Keratinocyte (primary cell): ENCODE measurements at regions not wholly inside any gene's neighbourhood (a gene's known extent, or its start where the extent isn't known, plus 50 kb on each side); places are given as distances from the start of the nearest gene placed in this dataset.

Experiments used
- DNase-seq: peaks from one replicate; pipeline ENCODE4 v3.0.0-alpha.2; 2011; ENCODE audit warnings: low read depth, missing footprints, low spot score
- FAIRE-seq: peaks from 2 replicates; lab custom pipeline; 2011; peaks lifted over from hg19 to GRCh38; lab: Jason Lieb, UNC
- H2AFZ ChIP-seq: 2 replicates; pipeline ENCODE4 v1.6.0; 2012; ENCODE audit warnings: low read length, control low read depth, inconsistent platforms; ENCODE audit not compliant: control insufficient read depth
- H3K27ac ChIP-seq: 2 replicates; pipeline ENCODE4 v1.5.1; 2011; ENCODE audit warnings: low read length; ENCODE audit not compliant: control insufficient read depth, insufficient read depth
- H3K27me3 ChIP-seq: 3 replicates; pipeline ENCODE4 v1.6.0; 2011; ENCODE audit warnings: low read length; ENCODE audit not compliant: control insufficient read depth, insufficient read depth; ENCODE audit errors: extremely low read depth
- H3K36me3 ChIP-seq, 2 experiments: 2 replicates in 1 of 2; 3 replicates in 1 of 2; pipeline ENCODE4 v1.5.1; 2011; ENCODE audit warnings: low read length in 2 of 2, mild to moderate bottlenecking in 1 of 2; ENCODE audit not compliant: control insufficient read depth in 2 of 2, insufficient read depth in 2 of 2; ENCODE audit errors: extremely low read depth in 1 of 2
- H3K4me1 ChIP-seq: 3 replicates; pipeline ENCODE4 v1.5.1; 2011; ENCODE audit warnings: low read length; ENCODE audit not compliant: control insufficient read depth, insufficient read depth; ENCODE audit errors: extremely low read depth
- H3K4me2 ChIP-seq: 3 replicates; pipeline ENCODE4 v1.6.0; 2011; ENCODE audit warnings: low read depth, low read length; ENCODE audit not compliant: control insufficient read depth, insufficient read depth; ENCODE audit errors: extremely low read depth
- H3K4me3 ChIP-seq, 3 experiments: fragments of 200-600 bp in 1 of 3; sonication (generic) in 1 of 3; 2 replicates in 2 of 3; 3 replicates in 1 of 3; pipeline ENCODE4 v1.5.1; 2011 to 2016; ENCODE audit warnings: low read length in 3 of 3, mild to moderate bottlenecking in 3 of 3, control low read depth in 2 of 3, inconsistent platforms in 1 of 3, low read depth in 1 of 3, mixed read lengths in 1 of 3, mixed run types in 1 of 3, moderate library complexity in 1 of 3; ENCODE audit not compliant: control insufficient read depth in 2 of 3, insufficient read depth in 2 of 3; ENCODE audit errors: extremely low read depth in 1 of 3
- H3K79me2 ChIP-seq: 2 replicates; pipeline ENCODE4 v1.6.0; 2012; ENCODE audit warnings: low read length; ENCODE audit not compliant: control insufficient read depth, insufficient read depth
- H3K9ac ChIP-seq: 3 replicates; pipeline ENCODE4 v1.6.0; 2011; ENCODE audit warnings: low read length; ENCODE audit not compliant: control insufficient read depth, insufficient read depth; ENCODE audit errors: extremely low read depth
- H3K9me1 ChIP-seq: 3 replicates; pipeline ENCODE4 v1.6.0; 2011; ENCODE audit warnings: low read length; ENCODE audit not compliant: control insufficient read depth, insufficient read depth; ENCODE audit errors: extremely low read depth
- H3K9me3 ChIP-seq: 2 replicates; pipeline ENCODE4 v1.5.1; 2012; ENCODE audit warnings: low read depth, low read length; ENCODE audit not compliant: control insufficient read depth
- H4K20me1 ChIP-seq: 3 replicates; pipeline ENCODE4 v1.6.0; 2011; ENCODE audit warnings: low read length; ENCODE audit not compliant: control insufficient read depth, insufficient read depth; ENCODE audit errors: extremely low read depth
- CTCF ChIP-seq, 3 experiments: IDR thresholded peaks in 1 of 3; conservative IDR thresholded peaks in 1 of 3; optimal IDR thresholded peaks in 1 of 3; 2 replicates in 2 of 3; 3 replicates in 1 of 3; pipeline versions ENCODE3 to v1.5.1; 2011; ENCODE audit warnings: low read length in 3 of 3, mild to moderate bottlenecking in 3 of 3, moderate library complexity in 2 of 3, control low read depth in 1 of 3, inconsistent platforms in 1 of 3; ENCODE audit not compliant: insufficient read depth in 2 of 3; ENCODE audit errors: extremely low read depth in 1 of 3
- EZH2 ChIP-seq: IDR thresholded peaks from one replicate; pipeline ENCODE4 v1.6.1; 2012; ENCODE audit warnings: inconsistent platforms, mild to moderate bottlenecking, low read length, moderate library complexity
- dilution Hi-C: fragments of 300-500 bp; cut with MboI; formaldehyde crosslinking; loops from one replicate; pipeline ENCODE4 v1.7.0; 2020; ENCODE audit warnings: low sequenced_read_pairs; ENCODE audit not compliant: extremely low pct_ligation_motif_present

- H3K9ac ChIP-seq: no peak overlapping the region
- H3K9me1 ChIP-seq: no peaks in the 10 kb centered on the region
- no peak overlapping the region for H3K4me2 ChIP-seq
- H3K4me3 ChIP-seq: no peak overlapping the region
- H3K9me3 ChIP-seq: no peaks in the 10 kb centered on the region
- H4K20me1 ChIP-seq: no peaks in the 10 kb centered on the region
- H3K27me3 ChIP-seq: no peaks in the 10 kb centered on the region
- peaks cover 3% of the 10 kb centered on the region for H3K4me1 ChIP-seq
- H3K79me2 ChIP-seq: no peaks in the 10 kb centered on the region
- FAIRE-seq: no peak
- no peak for DNase-seq
- dilution Hi-C loops: no loop called here
- H2AFZ ChIP-seq: no peak overlapping the region
- TF ChIP-seq EZH2: no peak
- no peak for TF ChIP-seq CTCF (optimal IDR thresholded peaks at IDR 0.05 in 1 of 3, IDR thresholded peaks at IDR 0.05 in 1 of 3, conservative IDR thresholded peaks at IDR 0.05 in 1 of 3; ENCODE audit: extremely low read depth in 1 of 3, insufficient read depth in 2 of 3, low read length in 3 of 3)
- no peaks in the 10 kb centered on the region for H3K36me3 ChIP-seq
- no peak overlapping the region for H3K27ac ChIP-seq
Observed at GRCh38 chr1:115448282-115449044, 110.4 kb upstream of the NGF start.

- Histone ChIP-seq H3K27me3 (no peaks in the 10 kb centered on the region), H3K4me3 (no peak overlapping the region), H3K4me2 (no peak overlapping the region), H4K20me1 (no peaks in the 10 kb centered on the region), H3K36me3 (no peaks in the 10 kb centered on the region), H3K4me1 (peaks cover 3% of the 10 kb centered on the region), H3K9me1 (no peaks in the 10 kb centered on the region), H3K9ac (no peak overlapping the region), H3K27ac (no peak overlapping the region), H3K9me3 (no peaks in the 10 kb centered on the region), H3K79me2 (no peaks in the 10 kb centered on the region), H2AFZ (no peak overlapping the region)
- DNase-seq: no peak
- TF ChIP-seq CTCF (optimal IDR thresholded peaks at IDR 0.05 in 1 of 3, IDR thresholded peaks at IDR 0.05 in 1 of 3, conservative IDR thresholded peaks at IDR 0.05 in 1 of 3; ENCODE audit: extremely low read depth in 1 of 3, insufficient read depth in 2 of 3, low read length in 3 of 3) (no peak), EZH2 (no peak)
- FAIRE-seq: no peak
- dilution Hi-C loops: no loop called here
Observed at GRCh38 chr1:115447672-115448071, 109.6 kb upstream of the NGF start.
